ENCODE measurements at regions not wholly inside any gene's neighbourhood (a gene's known extent, or its start where the extent isn't known, plus 50 kb on each side); places are given as distances from the start of the nearest gene placed in this dataset.
"Not testable (repeated sequence)": the region's sequence is repeated elsewhere in the genome, so short reads cannot be mapped to it uniquely, and the experiment has no call there.

DNA sequence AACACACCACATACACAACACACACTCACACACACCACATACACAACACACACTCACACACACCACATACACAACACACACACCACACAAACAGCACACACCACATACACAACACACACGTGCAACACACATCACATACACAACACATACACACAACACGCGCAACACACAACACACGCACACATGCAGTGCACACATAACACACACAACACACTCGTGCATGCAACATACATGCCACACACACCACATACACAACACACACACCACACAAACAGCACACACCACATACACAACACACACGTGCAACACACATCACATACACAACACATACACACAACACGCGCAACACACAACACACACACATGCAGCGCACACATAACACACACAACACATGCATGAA is 192.8 kb downstream of the C16orf95 start:
- not testable (repeated sequence) for DNase-seq

DNA sequence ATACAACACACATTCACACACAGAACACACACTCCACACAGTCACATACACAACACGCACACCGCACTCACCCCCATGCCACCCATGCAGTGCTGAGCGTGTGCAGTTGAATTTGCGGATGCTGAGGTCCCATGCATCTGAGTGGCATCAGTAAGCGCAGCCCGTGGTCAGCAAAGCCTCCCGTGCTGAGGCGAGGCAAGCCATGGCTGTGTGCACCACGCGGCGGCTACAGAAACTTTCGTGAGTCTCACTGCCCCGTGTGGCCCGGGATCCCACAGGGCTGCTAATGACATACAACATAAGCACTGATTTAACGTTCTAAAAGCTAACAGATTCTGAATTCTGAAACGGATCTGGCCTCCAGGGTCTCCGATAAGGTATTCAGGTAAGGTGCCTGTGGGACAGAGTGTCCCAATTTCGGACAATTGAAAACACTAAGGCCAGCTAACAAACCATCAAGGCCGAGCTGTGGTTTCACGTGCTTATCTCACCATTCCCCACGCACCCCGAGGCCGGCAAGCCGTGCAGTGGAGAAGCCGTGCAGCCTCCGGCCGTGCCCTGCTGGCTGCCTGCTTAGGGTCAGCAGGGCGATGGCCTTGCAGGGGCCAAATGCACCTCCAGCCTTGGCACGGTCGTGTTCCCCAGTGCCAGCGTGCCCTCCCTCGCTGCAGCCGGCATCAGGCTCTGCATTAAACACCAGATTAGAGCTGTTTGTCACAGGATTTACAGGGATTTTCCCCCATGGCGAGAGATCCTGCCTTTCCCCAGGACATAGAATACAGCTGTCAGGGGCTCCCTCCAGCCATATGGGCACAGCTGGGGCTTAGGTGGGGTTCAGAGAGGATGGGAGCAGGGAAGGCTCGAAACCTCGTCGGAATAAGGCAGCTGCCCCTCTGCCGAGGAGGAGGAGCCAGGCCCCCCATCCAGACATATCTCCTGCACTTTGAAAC is 191.7 kb downstream of the C16orf95 start:
- no peak for DNase-seq

DNA sequence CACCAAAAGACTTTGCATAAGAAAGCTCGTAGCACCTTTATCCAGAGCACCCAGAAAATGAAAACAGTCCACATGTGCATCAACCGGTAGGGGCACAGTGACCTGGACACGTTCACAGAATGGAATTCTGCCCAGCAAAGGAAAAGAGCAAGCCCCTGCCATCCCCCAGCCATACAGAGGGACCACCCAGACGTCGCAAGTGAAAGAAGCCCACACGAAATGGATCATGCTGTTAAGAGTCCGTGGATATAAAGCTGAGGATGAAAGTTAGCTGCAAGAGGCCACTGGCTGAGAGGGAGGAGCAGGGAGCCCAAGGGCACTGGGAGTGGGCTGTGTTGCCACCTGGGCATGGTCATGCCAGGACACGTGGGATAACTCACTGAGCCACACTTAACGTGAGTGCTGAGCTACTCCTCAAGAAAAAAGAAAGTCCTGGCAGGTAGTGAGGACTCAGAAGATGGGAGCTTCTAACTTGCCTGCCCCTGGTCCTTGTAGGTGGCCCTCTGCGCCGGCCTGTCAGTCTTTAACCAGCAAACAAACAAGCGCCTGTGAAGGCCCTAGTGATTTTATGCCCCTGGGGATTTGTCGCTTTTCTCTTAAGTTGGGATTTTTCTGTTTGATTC is 190.7 kb downstream of the C16orf95 start:
- no peak for DNase-seq

GRCh38 chr16:87127061-87127765 is 190.0 kb downstream of the C16orf95 start:
- DNase-seq = no peak

- DNase-seq = no peak
Measured at GRCh38 chr16:87127766-87128147, 189.4 kb downstream of the C16orf95 start.

DNA sequence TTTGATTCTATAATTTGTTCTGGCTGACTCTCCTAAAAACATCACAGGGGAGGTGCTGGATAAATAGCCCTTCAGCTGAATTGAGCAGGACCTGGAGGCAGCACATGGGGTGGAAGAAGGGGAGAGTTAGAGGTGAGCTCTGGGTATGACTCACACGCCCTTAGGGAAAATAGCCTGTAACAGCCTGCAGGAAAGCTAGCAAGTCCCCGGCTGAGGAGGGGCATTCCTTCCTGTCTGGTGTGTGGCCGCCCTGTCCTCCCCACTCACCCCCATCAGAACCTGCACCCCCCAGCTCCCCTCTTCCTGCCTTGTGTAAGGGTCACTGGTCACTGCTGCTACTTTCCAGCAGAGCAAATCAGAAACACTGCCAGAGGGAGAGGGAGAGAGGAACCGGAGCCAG is 187.4 kb downstream of the C16orf95 start:
- DNase-seq = no peak

DNA sequence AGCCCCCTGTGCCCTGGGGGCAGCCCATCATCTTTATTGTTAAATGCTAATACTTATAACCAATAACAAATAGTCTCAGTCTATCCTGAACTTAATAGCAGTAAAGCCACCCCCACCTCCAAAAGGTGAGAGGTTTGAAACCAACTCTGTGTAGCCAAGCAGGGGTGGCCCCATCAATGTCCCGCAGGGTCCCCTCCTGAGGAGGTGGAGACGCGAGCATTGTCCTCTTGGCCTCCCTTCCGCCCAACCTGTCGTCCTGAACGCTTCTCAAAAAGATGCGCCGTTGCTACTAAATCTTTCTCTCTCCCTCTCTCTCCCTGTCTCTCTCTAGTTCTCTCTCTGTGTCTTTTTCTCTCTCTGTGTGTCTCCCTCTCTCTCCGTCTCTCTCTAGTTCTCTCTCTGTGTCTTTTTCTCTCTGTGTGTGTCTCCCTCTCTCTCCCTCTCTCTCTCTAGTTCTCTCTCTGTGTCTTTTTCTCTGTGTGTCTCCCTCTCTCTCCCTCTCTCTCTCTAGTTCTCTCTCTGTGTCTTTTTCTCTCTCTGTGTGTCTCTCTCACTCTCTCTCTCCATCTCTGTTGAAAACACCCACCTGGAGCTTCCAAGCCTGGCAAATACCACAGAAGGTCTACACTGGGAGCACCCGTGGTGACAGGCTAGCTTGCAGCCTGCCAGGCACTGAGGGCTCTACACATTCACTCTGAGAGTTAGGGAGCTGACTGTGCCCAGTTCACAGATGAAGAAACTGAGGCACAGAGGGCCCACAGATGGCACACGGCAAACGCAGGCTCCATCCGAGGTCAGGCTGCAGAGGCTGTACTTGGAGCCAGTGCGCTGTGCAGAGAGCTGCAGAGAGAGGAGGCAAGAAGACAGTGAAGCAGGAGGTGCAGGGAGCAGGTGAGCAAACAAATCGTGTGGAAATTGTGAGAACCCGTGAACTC is 185.9 kb downstream of the C16orf95 start:
- no peak for DNase-seq

DNA sequence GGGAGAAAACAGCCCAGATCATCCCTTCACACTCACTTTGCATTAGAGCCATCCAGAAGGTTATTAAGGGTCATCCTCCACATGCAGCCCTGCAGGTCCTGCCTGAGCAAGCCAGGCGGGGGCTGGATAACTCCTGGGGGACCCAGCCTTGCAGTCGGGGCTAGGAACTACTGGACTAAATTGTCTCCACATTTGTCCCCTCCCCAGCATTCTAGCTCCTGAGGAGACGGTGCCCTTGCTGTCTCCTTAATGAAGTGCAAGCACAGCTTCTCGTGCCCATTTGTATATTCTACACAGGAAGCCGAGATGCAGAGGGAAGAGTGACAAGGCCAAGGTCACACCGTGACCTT is 185.2 kb downstream of the C16orf95 start:
- no peak for DNase-seq

DNA sequence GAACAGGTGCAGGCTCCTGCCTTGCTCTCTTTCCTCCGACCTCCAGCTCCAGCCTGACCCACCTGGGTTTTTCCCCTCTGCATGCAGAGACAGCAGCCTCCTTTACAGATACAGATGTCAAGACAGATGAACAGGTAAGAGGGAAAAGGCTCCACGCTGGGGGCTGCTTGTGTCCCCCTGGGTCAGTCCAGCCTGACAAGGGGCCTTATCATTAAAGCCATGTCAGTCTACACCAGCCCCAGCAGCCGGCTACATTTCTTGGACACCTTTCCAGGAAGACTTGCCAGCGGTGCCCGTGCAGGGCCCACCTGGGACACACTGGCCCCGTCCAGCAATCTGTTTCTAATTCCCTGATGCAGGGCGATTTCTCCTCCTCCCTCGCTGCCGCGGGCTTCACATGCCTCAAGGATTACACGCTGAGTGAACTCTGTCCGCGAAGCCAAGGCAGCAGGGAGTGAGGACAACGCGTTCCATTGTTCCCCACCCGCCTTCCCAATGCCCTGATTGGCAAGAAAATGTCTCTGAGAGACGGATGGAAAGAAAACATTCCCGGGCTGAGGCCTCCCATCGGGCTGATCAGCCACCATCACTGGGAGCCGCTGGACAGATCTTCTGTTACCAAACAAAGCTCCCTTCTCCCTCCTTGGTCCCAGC is 184.7 kb downstream of the C16orf95 start:
- DNase-seq = no peak

- DNase-seq = no peak
Measured at GRCh38 chr16:87133112-87133850, 183.9 kb downstream of the C16orf95 start.

GRCh38 chr16:87133966-87134627 is 183.1 kb downstream of the C16orf95 start:
- DNase-seq = no peak

GRCh38 chr16:87134628-87134995 is 182.6 kb downstream of the C16orf95 start:
- no peak for DNase-seq

- DNase-seq = no peak
Measured at GRCh38 chr16:87135246-87136030, 181.8 kb downstream of the C16orf95 start.

DNA sequence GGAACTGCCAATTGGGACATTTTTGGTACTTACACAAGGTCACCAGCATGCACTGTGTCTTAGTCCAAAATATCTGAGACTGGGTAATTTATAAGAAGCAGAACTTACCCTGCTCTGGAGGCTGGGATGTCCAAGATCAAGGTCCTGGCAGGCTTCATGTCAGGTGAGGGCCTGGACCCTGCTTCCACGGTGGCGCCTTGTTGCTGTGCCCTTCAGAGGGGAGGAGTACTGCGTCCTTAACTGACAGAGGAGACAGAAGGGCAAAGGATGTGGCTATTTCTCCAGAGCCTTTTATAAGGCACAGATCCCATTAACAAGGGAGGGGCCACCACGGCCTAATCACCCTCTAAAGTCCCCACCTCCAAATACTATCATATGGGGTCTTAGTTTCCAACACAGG is 178.9 kb downstream of the C16orf95 start:
- DNase-seq = no peak

DNA sequence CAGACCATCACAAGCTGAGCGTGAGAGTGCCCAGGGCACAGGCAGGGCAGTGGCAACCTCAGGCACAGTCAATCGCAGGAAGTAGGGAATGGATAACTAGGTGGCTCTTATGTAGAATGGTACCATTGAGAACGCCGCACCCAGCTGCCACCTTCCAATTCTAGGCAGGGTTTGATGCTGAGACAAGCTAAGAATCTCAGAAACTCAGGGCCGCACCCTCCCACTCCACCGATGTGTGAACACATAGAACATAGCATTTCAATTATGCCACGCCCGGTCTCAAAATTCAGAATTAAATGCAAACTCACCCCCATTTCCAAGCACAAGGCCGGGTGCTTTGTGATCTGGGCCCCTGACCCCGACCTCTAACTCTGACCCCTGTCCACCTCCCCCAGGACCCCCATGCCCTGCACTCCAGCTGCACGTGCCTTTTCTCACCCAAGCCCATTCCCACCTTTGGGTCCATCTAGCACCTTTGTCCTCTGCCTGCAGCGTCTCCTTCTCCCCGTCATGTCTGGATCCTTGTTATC is 178.4 kb downstream of the C16orf95 start:
- DNase-seq = no peak

DNA sequence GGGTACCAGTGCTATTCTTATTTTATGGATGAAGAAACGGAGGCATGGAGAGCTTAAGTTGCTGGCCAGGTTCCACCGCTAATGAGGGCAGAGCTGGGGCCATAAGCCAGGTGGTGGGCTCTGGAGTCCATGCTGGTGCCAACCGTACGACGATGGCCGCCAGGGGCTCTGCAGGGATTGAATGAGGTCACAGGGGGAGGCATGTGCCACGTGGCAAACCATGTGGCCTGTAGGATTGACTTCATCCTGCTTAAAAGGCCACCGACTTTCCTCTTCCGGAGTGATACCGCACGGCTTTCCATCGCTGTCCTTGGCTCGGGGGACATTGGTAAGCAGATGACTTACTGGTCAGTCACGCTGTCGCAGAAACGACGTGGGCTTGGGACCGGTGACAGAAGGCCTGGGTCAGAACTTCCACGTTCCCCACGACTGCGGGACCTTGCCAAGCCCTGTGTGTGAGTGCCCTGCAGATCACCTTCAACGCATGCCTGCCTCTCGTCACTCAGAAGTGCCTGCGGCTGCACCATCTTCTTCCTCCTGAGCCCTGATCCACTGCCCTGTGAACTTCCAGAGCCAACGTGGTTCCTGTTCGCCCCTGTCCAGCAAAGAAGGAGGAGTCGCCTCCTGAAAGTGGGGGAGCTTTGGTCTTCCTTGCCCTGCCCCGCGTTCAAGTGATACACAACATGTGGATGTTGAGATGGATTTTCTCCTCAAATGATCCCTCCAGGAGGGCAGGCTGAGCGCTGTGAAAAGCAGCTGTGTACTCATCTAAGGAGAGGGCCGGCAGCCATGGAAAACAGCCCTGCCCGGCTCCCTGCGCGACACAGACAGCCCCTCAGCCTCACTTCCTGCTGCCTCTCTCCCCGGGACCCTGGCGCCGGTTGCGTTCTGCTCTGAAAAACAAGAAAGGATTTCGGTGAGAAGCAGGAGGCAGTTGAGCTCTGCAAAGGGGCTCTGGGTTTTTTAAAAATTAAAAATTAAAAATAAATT is 176.7 kb downstream of the C16orf95 start:
- no peak for DNase-seq

- no peak for DNase-seq
Measured at GRCh38 chr16:87141402-87141801, 175.8 kb downstream of the C16orf95 start.

DNA sequence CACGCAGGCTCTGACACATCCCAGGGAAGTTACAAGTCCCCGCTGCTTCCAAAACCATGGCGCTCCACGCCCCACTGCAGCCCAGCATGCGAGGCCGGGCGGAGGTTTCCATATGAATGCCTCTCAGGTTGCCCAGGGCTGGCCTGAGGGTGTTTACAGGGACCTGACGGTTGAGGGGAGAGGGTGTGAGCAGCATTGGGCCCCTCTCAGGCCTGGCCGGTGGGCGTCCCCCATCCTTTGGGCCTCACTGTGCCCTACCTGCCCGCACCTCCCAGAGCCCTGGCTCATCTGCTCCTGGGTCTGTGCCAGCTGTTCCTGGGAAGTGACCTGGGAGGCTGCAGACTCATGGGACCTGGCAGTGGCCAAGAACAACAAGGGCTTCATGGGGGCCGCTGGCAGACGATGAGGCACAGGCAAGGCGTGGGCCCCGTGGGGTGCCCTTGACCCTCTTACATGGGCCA is 173.5 kb downstream of the C16orf95 start:
- no peak for DNase-seq
